Caki2 (cell line): ENCODE measurements at regions not wholly inside any gene's neighbourhood (a gene's known extent, or its start where the extent isn't known, plus 50 kb on each side); places are given as distances from the start of the nearest gene placed in this dataset.

ENCODE experiments used
- DNase-seq: peaks from one replicate; pipeline ENCODE4 v3.0.0-alpha.2; 2015; ENCODE audit warnings: low read depth
- in situ Hi-C: cut with HindIII; loops from 2 replicates; pipeline ENCODE4 v1.10.0; 2016; ENCODE audit warnings: low sequenced_read_pairs, low pct_unique_long_range_greater_than_20kb, mixed read lengths

- DNase-seq, result no peak
- in situ Hi-C loops, result no loop called here
Measured at GRCh38 chrX:125742811-125743210, 423.1 kb downstream of the TEX13C start.

GRCh38 chrX:125744914-125745313 is 421.2 kb downstream of the DCAF12L2 start:
- no peak for DNase-seq
- in situ Hi-C loops, result no loop called here

GRCh38 chrX:125757794-125758564 is 408.1 kb downstream of the DCAF12L2 start:
- in situ Hi-C loops, result no loop called here
- DNase-seq, result peak; percentile 79

GRCh38 chrX:125758819-125759218 is 407.3 kb downstream of the DCAF12L2 start:
- in situ Hi-C loops, result no loop called here
- peak; percentile 2 for DNase-seq

GRCh38 chrX:125762954-125763353 is 403.1 kb downstream of the DCAF12L2 start:
- DNase-seq, result no peak
- in situ Hi-C loops, result no loop called here

GRCh38 chrX:125765347-125765746 is 400.7 kb downstream of the DCAF12L2 start:
- in situ Hi-C loops, result no loop called here
- DNase-seq, result no peak

GRCh38 chrX:125769628-125770027 is 396.5 kb downstream of the DCAF12L2 start:
- in situ Hi-C loops, result no loop called here
- no peak for DNase-seq

- peak; percentile 58 for DNase-seq
- in situ Hi-C loops, result no loop called here
Measured at GRCh38 chrX:125778261-125778660, 387.8 kb downstream of the DCAF12L2 start.

- in situ Hi-C loops, result no loop called here
- DNase-seq, result no peak
Measured at GRCh38 chrX:125782184-125782583, 383.9 kb downstream of the DCAF12L2 start.

- in situ Hi-C loops, result no loop called here
- DNase-seq, result no peak
Measured at GRCh38 chrX:125786316-125786715, 379.8 kb downstream of the DCAF12L2 start.

GRCh38 chrX:125791787-125792186 is 374.3 kb downstream of the DCAF12L2 start:
- DNase-seq, result no peak
- in situ Hi-C loops, result no loop called here

- no peak for DNase-seq
- in situ Hi-C loops, result no loop called here
Measured at GRCh38 chrX:125810856-125811255, 355.2 kb downstream of the DCAF12L2 start.

GRCh38 chrX:125826080-125826479 is 340.0 kb downstream of the DCAF12L2 start:
- no peak for DNase-seq
- in situ Hi-C loops, result no loop called here

GRCh38 chrX:125826774-125827451 is 339.2 kb downstream of the DCAF12L2 start:
- in situ Hi-C loops, result no loop called here
- no peak for DNase-seq

- in situ Hi-C loops, result no loop called here
- DNase-seq, result no peak
Measured at GRCh38 chrX:125846271-125846670, 319.8 kb downstream of the DCAF12L2 start.

- in situ Hi-C loops, result no loop called here
- DNase-seq, result no peak
Measured at GRCh38 chrX:125850693-125851092, 315.4 kb downstream of the DCAF12L2 start.

- in situ Hi-C loops, result no loop called here
- DNase-seq, result no peak
Measured at GRCh38 chrX:125883169-125883568, 282.9 kb downstream of the DCAF12L2 start.

GRCh38 chrX:125894947-125895346 is 271.1 kb downstream of the DCAF12L2 start:
- no peak for DNase-seq
- in situ Hi-C loops, result no loop called here

GRCh38 chrX:125895518-125895917 is 270.6 kb downstream of the DCAF12L2 start:
- DNase-seq, result no peak
- in situ Hi-C loops, result no loop called here

GRCh38 chrX:125926295-125926694 is 239.8 kb downstream of the DCAF12L2 start:
- in situ Hi-C loops, result no loop called here
- DNase-seq, result no peak
